RWPE2 (cell line): ENCODE measurements at regions not wholly inside any gene's neighbourhood (a gene's known extent, or its start where the extent isn't known, plus 50 kb on each side); places are given as distances from the start of the nearest gene placed in this dataset.

Experiments used
- ATAC-seq: fragments of 200-7000 bp; cut with Tn5 transposase; 3 replicates; pipeline ENCODE4 v1.9.1; 2021; ENCODE audit warnings: low read depth
- DNase-seq: peaks from one replicate; pipeline ENCODE4 v3.0.0-alpha.2; 2020; ENCODE audit warnings: low spot score
- H3K27ac ChIP-seq: fragments of 450-650 bp; 2 replicates; pipeline ENCODE4 v1.5.1; 2017; ENCODE audit warnings: mild to moderate bottlenecking; ENCODE audit not compliant: poor library complexity, severe bottlenecking
- H3K27me3 ChIP-seq: fragments of 250-450 bp; sonication (Bioruptor Pico); 2 replicates; pipeline ENCODE4 v1.5.1; 2021; ENCODE audit warnings: mild to moderate bottlenecking, moderate library complexity; ENCODE audit not compliant: insufficient read depth, poor library complexity, severe bottlenecking
- H3K36me3 ChIP-seq: fragments of 250-450 bp; sonication (Bioruptor Pico); 2 replicates; pipeline ENCODE4 v1.5.1; 2020; ENCODE audit warnings: low read depth, mild to moderate bottlenecking, moderate library complexity
- H3K4me1 ChIP-seq: fragments of 250-450 bp; sonication (Bioruptor Pico); 2 replicates; pipeline ENCODE4 v1.5.1; 2021; ENCODE audit warnings: mild to moderate bottlenecking, moderate library complexity; ENCODE audit not compliant: insufficient read depth, poor library complexity, severe bottlenecking
- H3K4me3 ChIP-seq: fragments of 250-450 bp; sonication (Bioruptor Pico); 2 replicates; pipeline ENCODE4 v1.5.1; 2021; ENCODE audit warnings: mild to moderate bottlenecking, moderate library complexity; ENCODE audit not compliant: severe bottlenecking
- H3K9me3 ChIP-seq: fragments of 250-450 bp; sonication (Bioruptor Pico); 2 replicates; pipeline ENCODE4 v1.5.1; 2021; ENCODE audit warnings: mild to moderate bottlenecking, moderate library complexity; ENCODE audit not compliant: severe bottlenecking
- TF ChIP-seq, protein P1 (sequence below): fragments of 450-650 bp; IDR thresholded peaks from one replicate; pipeline ENCODE4 v1.5.1; 2017; ENCODE audit warnings: mild to moderate bottlenecking, moderate library complexity; ENCODE audit not compliant: poor library complexity, severe bottlenecking

DNA sequence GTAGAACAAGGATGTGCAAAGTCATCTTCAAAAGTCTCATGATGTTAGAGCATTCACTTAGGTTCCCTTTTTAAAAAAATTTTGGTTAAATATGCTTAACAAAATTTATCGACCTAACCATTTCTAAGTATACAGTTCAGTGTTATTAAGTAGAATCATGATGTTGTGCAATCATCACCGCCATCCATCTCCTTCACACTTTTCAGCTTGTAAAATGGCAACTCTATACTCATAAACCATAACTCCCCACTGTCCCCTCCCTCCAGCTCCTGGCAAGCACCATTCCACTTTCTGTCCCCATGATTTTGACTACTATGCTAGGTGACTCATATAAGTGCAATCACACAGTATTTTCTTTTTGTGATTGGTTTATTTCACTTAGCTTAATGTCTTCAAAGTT lies 895.0 kb downstream of the TBL1XR1 start:
- ATAC-seq (no peak), DNase-seq (no peak)
- TF ChIP-seq, protein P1, sequence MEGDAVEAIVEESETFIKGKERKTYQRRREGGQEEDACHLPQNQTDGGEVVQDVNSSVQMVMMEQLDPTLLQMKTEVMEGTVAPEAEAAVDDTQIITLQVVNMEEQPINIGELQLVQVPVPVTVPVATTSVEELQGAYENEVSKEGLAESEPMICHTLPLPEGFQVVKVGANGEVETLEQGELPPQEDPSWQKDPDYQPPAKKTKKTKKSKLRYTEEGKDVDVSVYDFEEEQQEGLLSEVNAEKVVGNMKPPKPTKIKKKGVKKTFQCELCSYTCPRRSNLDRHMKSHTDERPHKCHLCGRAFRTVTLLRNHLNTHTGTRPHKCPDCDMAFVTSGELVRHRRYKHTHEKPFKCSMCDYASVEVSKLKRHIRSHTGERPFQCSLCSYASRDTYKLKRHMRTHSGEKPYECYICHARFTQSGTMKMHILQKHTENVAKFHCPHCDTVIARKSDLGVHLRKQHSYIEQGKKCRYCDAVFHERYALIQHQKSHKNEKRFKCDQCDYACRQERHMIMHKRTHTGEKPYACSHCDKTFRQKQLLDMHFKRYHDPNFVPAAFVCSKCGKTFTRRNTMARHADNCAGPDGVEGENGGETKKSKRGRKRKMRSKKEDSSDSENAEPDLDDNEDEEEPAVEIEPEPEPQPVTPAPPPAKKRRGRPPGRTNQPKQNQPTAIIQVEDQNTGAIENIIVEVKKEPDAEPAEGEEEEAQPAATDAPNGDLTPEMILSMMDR: no peak
- H3K27ac ChIP-seq: no peak overlapping the region
- no peaks in the 10 kb centered on the region for H3K4me1 ChIP-seq
- no peaks in the 10 kb centered on the region for H3K9me3 ChIP-seq
- H3K4me3 ChIP-seq: no peak overlapping the region
- no peaks in the 10 kb centered on the region for H3K36me3 ChIP-seq
- peaks cover 3% of the 10 kb centered on the region for H3K27me3 ChIP-seq

DNA sequence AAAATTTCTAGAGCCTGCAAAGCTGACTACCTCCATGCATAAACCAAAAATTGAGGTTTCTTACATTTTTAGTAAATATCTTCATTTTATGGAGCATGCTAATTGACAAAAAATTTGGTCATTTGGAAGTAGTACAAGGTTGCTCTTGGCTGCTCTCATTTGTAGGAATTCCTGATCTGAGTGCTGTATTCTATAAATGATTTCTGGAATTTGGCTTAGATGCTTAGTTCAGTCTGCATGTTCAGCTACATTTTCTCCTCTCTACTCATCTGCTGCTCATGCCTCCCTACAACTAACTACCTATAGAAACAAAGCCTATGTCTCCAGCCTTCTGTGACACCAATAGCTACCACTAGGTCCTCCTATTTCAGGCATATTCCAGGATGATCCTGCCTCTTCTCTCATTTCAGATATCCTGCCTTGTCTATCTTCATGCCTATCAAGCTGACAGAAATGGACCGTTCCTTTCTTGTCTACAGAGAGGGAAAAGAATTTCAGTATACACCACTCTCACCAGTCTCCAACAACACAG lies 901.1 kb downstream of the TBL1XR1 start:
- Histone ChIP-seq H3K27ac (no peak overlapping the region), H3K27me3 (no peaks in the 10 kb centered on the region), H3K9me3 (no peaks in the 10 kb centered on the region), H3K36me3 (no peaks in the 10 kb centered on the region), H3K4me3 (no peak overlapping the region), H3K4me1 (no peaks in the 10 kb centered on the region)
- TF ChIP-seq, protein P1: no peak
- ATAC-seq (no peak), DNase-seq (no peak)

DNA sequence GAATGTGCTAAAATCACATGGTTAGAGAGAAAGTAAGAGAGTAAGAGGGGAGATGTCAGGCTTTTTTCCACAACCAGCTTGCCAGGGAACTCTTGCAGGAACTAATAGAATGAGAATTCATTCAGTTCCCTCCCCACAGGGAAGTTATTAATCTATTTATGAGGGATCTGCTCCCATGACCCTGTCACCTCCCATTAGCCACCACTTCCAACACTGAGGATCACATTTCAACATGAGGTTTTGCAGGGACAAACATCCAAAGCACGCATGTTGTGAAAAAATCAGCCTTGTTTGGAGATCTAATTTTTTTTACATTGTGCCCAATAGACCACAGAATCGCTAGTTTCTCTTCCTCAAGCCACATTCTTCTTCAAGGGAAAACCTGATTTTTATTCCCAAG lies 904.0 kb downstream of the TBL1XR1 start:
- Histone ChIP-seq H3K9me3 (no peaks in the 10 kb centered on the region), H3K36me3 (no peaks in the 10 kb centered on the region), H3K27ac (no peak overlapping the region), H3K4me1 (no peaks in the 10 kb centered on the region), H3K4me3 (no peak overlapping the region), H3K27me3 (no peaks in the 10 kb centered on the region)
- TF ChIP-seq, protein P1: no peak
- ATAC-seq (no peak), DNase-seq (no peak)

DNA sequence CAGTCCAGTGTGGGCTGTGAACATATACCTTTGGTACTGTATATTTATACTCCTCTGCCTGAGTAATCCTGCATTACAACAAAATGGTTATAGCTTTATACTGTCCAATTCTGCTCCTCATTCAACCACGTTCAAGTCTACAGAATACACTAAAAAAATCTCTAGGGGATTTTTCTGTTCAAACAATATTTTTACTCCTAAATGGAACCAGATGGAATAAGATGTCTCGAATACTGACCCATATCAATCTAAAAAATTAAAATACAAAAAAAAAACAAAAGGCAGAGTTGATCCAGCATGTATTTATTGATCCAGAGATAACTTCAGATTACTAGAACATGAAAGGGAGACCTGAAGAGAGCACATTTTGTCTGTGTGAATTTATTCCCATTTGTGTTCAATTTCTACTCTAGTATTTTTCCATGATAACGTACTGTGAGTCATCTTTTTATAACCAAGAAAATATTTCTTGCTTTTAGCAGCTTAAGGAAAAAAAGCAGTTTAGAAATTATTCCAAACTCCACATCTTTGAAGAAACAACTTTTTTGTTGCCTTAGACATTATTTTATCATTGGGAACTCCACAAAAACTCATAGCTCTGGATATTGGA lies 910.7 kb downstream of the TBL1XR1 start:
- Histone ChIP-seq H3K27ac (no peak overlapping the region), H3K4me1 (no peaks in the 10 kb centered on the region), H3K27me3 (no peaks in the 10 kb centered on the region), H3K4me3 (no peak overlapping the region), H3K9me3 (no peaks in the 10 kb centered on the region), H3K36me3 (no peaks in the 10 kb centered on the region)
- ATAC-seq (no peak), DNase-seq (no peak)
- TF ChIP-seq, protein P1: no peak

DNA sequence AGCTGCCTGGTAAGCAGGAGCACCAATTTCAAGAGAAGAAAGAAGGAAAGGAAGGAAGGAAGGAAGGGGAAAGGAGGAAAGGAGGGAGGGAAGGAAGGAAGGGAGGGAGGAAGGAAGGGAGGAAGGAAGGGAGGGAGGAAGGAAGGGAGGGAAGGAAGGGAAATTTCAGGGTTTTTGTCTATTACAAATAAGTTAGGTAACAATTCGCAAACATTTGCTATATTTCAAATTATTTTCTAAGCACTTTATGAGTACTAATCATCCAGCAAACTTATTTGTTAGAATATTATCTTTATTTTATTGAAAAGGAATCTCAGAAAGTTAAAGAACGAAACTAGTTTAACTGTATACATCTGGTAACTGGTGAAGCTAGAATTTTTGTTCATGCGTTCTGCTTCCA lies 921.7 kb downstream of the TBL1XR1 start:
- Histone ChIP-seq H3K36me3 (no peaks in the 10 kb centered on the region), H3K9me3 (no peaks in the 10 kb centered on the region), H3K4me1 (no peaks in the 10 kb centered on the region), H3K27ac (no peak overlapping the region), H3K27me3 (no peaks in the 10 kb centered on the region), H3K4me3 (no peak overlapping the region)
- no peak for DNase-seq
- no peak for ATAC-seq
- TF ChIP-seq, protein P1: no peak
